ENCODE measurements at regions not wholly inside any gene's neighbourhood (a gene's known extent, or its start where the extent isn't known, plus 50 kb on each side); places are given as distances from the start of the nearest gene placed in this dataset.
"Not testable (repeated sequence)": the region's sequence is repeated elsewhere in the genome, so short reads cannot be mapped to it uniquely, and the experiment has no call there.

GRCh38 chr7:10649120-10649519, 324.6 kb upstream of the PHF14 start:
- not testable (repeated sequence) for H3K4me3 ChIP-seq (ENCODE audit: low read depth, low read length); H3K27ac ChIP-seq (ENCODE audit: low read depth, low read length); H3K36me3 ChIP-seq (ENCODE audit: control insufficient read depth, insufficient read depth, low read length); H3K4me1 ChIP-seq (ENCODE audit: control insufficient read depth, insufficient read depth, low read length); H3K9me3 ChIP-seq (ENCODE audit: control insufficient read depth, insufficient read depth, low read length); H3K27me3 ChIP-seq (ENCODE audit: control insufficient read depth, insufficient read depth, low read length); DNase-seq (ENCODE audit: low read depth in 4 of 6, low spot score in 6 of 6)
- 80% methylated on average over 6 of the region's 7 CpGs for WGBS (ENCODE audit: insufficient coverage)

GRCh38 chr7:10655031-10655430, 318.6 kb upstream of the PHF14 start:
- WGBS (ENCODE audit: insufficient coverage) = no CpG with 5 or more reads among the region's 1 CpG
- Histone ChIP-seq H3K9me3 (ENCODE audit: control insufficient read depth, insufficient read depth, low read length) (no peaks in the 10 kb centered on the region), H3K4me3 (ENCODE audit: low read depth, low read length) (no peak overlapping the region), H3K4me1 (ENCODE audit: control insufficient read depth, insufficient read depth, low read length) (no peaks in the 10 kb centered on the region), H3K36me3 (ENCODE audit: control insufficient read depth, insufficient read depth, low read length) (no peaks in the 10 kb centered on the region), H3K27me3 (ENCODE audit: control insufficient read depth, insufficient read depth, low read length) (no peaks in the 10 kb centered on the region), H3K27ac (ENCODE audit: low read depth, low read length) (no peak overlapping the region)
- no peak for DNase-seq (ENCODE audit: low read depth in 4 of 6, low spot score in 6 of 6)

DNA sequence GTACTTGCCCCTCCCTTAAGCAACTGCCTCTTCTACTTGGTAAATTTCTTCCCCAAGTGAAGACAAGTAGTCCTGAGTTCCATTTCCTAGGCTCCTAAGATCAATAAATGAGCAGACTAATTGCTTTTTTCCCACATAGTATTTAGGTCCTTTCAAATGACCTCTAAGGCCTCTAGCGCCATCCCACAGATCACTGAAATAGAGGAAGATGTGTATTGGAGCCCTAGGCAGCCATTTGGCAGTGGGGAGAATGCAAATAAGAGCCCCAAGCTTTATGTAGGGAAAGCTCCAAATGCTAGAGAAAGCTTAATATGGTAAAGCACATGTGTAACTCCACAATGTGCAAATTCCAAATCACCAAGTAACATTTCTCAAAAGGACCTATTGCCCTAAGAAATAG, 316.5 kb upstream of the PHF14 start:
- Histone ChIP-seq H3K36me3 (ENCODE audit: control insufficient read depth, insufficient read depth, low read length) (no peaks in the 10 kb centered on the region), H3K27ac (ENCODE audit: low read depth, low read length) (no peak overlapping the region), H3K4me1 (ENCODE audit: control insufficient read depth, insufficient read depth, low read length) (no peaks in the 10 kb centered on the region), H3K4me3 (ENCODE audit: low read depth, low read length) (no peak overlapping the region), H3K9me3 (ENCODE audit: control insufficient read depth, insufficient read depth, low read length) (no peaks in the 10 kb centered on the region), H3K27me3 (ENCODE audit: control insufficient read depth, insufficient read depth, low read length) (no peaks in the 10 kb centered on the region)
- no peak for DNase-seq (ENCODE audit: low read depth in 4 of 6, low spot score in 6 of 6)
- WGBS (ENCODE audit: insufficient coverage) = no CpG with 5 or more reads among the region's 1 CpG

GRCh38 chr7:10657837-10658236, 315.8 kb upstream of the PHF14 start:
- H3K27me3 ChIP-seq (ENCODE audit: control insufficient read depth, insufficient read depth, low read length) = no peaks in the 10 kb centered on the region
- H3K36me3 ChIP-seq (ENCODE audit: control insufficient read depth, insufficient read depth, low read length) = no peaks in the 10 kb centered on the region
- H3K27ac ChIP-seq (ENCODE audit: low read depth, low read length) = no peak overlapping the region
- H3K4me1 ChIP-seq (ENCODE audit: control insufficient read depth, insufficient read depth, low read length) = no peaks in the 10 kb centered on the region
- no peak for DNase-seq (ENCODE audit: low read depth in 4 of 6, low spot score in 6 of 6)
- H3K9me3 ChIP-seq (ENCODE audit: control insufficient read depth, insufficient read depth, low read length) = no peaks in the 10 kb centered on the region
- no peak overlapping the region for H3K4me3 ChIP-seq (ENCODE audit: low read depth, low read length)

DNA sequence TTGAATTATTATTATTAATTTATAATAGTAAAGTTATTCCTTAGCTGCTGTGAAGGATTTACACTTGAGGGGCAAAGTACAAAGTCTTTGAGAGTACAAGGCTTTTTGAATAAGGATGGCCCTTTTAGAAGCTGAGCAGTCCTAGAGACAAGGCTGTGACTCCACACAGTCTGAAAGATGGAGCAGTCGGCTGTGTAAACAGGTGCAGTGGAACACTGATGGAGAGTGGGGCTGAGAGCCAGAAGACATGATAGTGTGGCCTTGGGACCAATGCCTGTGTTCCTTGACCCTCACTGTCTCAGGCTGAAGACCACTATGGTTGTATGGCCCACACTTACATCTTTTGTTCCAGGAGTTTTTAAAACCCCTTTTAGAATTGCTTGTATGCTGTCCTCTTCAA, 311.2 kb upstream of the PHF14 start:
- no peak overlapping the region for H3K27ac ChIP-seq (ENCODE audit: low read depth, low read length)
- no peaks in the 10 kb centered on the region for H3K36me3 ChIP-seq (ENCODE audit: control insufficient read depth, insufficient read depth, low read length)
- H3K4me3 ChIP-seq (ENCODE audit: low read depth, low read length) = no peak overlapping the region
- DNase-seq (ENCODE audit: low read depth in 4 of 6, low spot score in 6 of 6) = no peak
- 75% methylated on average over 1 of the region's 1 CpG for WGBS (ENCODE audit: insufficient coverage)
- no peaks in the 10 kb centered on the region for H3K27me3 ChIP-seq (ENCODE audit: control insufficient read depth, insufficient read depth, low read length)
- no peaks in the 10 kb centered on the region for H3K4me1 ChIP-seq (ENCODE audit: control insufficient read depth, insufficient read depth, low read length)
- H3K9me3 ChIP-seq (ENCODE audit: control insufficient read depth, insufficient read depth, low read length) = no peaks in the 10 kb centered on the region

GRCh38 chr7:10662982-10663884, 310.4 kb upstream of the PHF14 start:
- no peaks in the 10 kb centered on the region for H3K9me3 ChIP-seq (ENCODE audit: control insufficient read depth, insufficient read depth, low read length)
- no peaks in the 10 kb centered on the region for H3K27me3 ChIP-seq (ENCODE audit: control insufficient read depth, insufficient read depth, low read length)
- no peak for DNase-seq (ENCODE audit: low read depth in 4 of 6, low spot score in 6 of 6)
- no peaks in the 10 kb centered on the region for H3K4me1 ChIP-seq (ENCODE audit: control insufficient read depth, insufficient read depth, low read length)
- H3K4me3 ChIP-seq (ENCODE audit: low read depth, low read length) = no peak overlapping the region
- no peak overlapping the region for H3K27ac ChIP-seq (ENCODE audit: low read depth, low read length)
- WGBS (ENCODE audit: insufficient coverage) = no CpG with 5 or more reads among the region's 5 CpGs
- H3K36me3 ChIP-seq (ENCODE audit: control insufficient read depth, insufficient read depth, low read length) = no peaks in the 10 kb centered on the region

DNA sequence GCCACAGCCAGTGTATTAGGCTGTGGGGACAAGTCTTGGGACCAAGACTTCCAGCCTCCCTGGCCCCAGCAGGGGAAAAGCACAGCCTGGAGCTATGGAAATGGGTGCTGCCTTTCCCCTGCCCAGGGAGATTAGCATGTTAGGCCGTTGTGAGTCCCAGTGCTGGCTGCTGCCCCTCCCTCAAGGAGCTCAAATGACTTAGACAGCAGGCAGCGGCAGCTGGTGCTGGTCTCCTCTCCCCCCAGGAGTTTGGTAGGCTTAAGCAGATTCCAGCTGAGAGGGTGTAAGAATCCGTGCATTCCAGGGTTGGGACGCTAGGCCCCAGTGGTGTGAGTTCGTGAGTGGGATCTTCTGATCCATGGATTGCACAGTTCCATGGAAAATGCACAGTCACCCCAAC, 301.5 kb upstream of the PHF14 start:
- DNase-seq (ENCODE audit: low read depth in 4 of 6, low spot score in 6 of 6) = no peak
- Histone ChIP-seq H3K27ac (ENCODE audit: low read depth, low read length) (no peak overlapping the region), H3K4me1 (ENCODE audit: control insufficient read depth, insufficient read depth, low read length) (no peaks in the 10 kb centered on the region), H3K9me3 (ENCODE audit: control insufficient read depth, insufficient read depth, low read length) (peaks cover 1% of the 10 kb centered on the region), H3K36me3 (ENCODE audit: control insufficient read depth, insufficient read depth, low read length) (no peaks in the 10 kb centered on the region), H3K4me3 (ENCODE audit: low read depth, low read length) (no peak overlapping the region), H3K27me3 (ENCODE audit: control insufficient read depth, insufficient read depth, low read length) (no peaks in the 10 kb centered on the region)
- WGBS (ENCODE audit: insufficient coverage) = 92% methylated on average over 4 of the region's 5 CpGs

DNA sequence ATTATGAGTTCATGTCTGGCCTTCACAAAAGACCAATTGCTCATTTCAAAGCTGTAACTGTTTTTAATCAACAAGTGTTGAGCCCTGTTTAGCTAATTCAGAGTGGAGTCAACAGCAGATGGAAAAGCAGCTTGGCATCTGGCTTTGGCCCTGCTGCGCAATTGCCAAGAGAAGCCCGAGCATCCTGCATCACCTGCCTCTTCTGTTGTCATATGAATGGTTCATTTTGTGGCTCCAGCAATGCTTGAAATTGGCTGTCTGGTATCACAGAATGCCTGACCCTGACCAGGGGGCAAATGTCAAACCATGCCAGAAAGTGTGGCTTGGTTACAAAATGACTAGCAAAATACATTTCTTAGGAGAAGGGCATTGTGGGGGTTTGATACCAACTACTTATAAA, 296.5 kb upstream of the PHF14 start:
- peak in 1 of 6 donors; percentile 19 for DNase-seq (ENCODE audit: low read depth in 4 of 6, low spot score in 6 of 6)
- H3K27ac ChIP-seq (ENCODE audit: low read depth, low read length) = no peak overlapping the region
- 46% methylated on average over 2 of the region's 2 CpGs for WGBS (ENCODE audit: insufficient coverage)
- no peak overlapping the region for H3K4me3 ChIP-seq (ENCODE audit: low read depth, low read length)
- H3K27me3 ChIP-seq (ENCODE audit: control insufficient read depth, insufficient read depth, low read length) = no peaks in the 10 kb centered on the region
- no peaks in the 10 kb centered on the region for H3K36me3 ChIP-seq (ENCODE audit: control insufficient read depth, insufficient read depth, low read length)
- H3K9me3 ChIP-seq (ENCODE audit: control insufficient read depth, insufficient read depth, low read length) = no peaks in the 10 kb centered on the region
- no peaks in the 10 kb centered on the region for H3K4me1 ChIP-seq (ENCODE audit: control insufficient read depth, insufficient read depth, low read length)

- Histone ChIP-seq H3K27ac (ENCODE audit: low read depth, low read length) (no peak overlapping the region), H3K36me3 (ENCODE audit: control insufficient read depth, insufficient read depth, low read length) (no peaks in the 10 kb centered on the region), H3K9me3 (ENCODE audit: control insufficient read depth, insufficient read depth, low read length) (no peaks in the 10 kb centered on the region), H3K27me3 (ENCODE audit: control insufficient read depth, insufficient read depth, low read length) (no peaks in the 10 kb centered on the region), H3K4me1 (ENCODE audit: control insufficient read depth, insufficient read depth, low read length) (no peaks in the 10 kb centered on the region), H3K4me3 (ENCODE audit: low read depth, low read length) (no peak overlapping the region)
- WGBS (ENCODE audit: insufficient coverage) = 92% methylated on average over 1 of the region's 1 CpG
- no peak for DNase-seq (ENCODE audit: low read depth in 4 of 6, low spot score in 6 of 6)
Measured at GRCh38 chr7:10677668-10678232, 295.9 kb upstream of the PHF14 start.

DNA sequence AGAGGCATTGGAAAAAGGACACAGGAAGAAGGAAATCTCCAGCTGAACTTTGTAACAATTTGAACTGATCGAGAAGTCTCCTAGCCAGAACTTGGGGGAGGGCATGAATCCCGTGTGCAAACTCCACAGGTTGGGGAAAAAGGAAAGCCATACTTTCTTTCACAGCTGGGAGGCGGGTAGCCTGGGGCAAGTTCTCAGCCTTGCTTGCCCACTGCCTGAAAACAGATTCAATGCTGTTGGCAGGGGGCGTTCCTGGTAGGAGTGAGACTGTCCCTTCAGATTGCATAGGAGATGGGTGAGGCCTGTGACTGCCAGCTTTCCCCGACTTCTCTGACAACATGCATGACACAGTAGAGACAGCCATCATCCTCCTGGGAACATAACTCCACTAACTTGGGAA, 289.1 kb upstream of the PHF14 start:
- no peaks in the 10 kb centered on the region for H3K4me1 ChIP-seq (ENCODE audit: control insufficient read depth, insufficient read depth, low read length)
- H3K36me3 ChIP-seq (ENCODE audit: control insufficient read depth, insufficient read depth, low read length) = no peaks in the 10 kb centered on the region
- H3K4me3 ChIP-seq (ENCODE audit: low read depth, low read length) = no peak overlapping the region
- WGBS (ENCODE audit: insufficient coverage) = 86% methylated on average over 5 of the region's 5 CpGs
- DNase-seq (ENCODE audit: low read depth in 4 of 6, low spot score in 6 of 6) = no peak
- H3K27ac ChIP-seq (ENCODE audit: low read depth, low read length) = no peak overlapping the region
- no peaks in the 10 kb centered on the region for H3K27me3 ChIP-seq (ENCODE audit: control insufficient read depth, insufficient read depth, low read length)
- H3K9me3 ChIP-seq (ENCODE audit: control insufficient read depth, insufficient read depth, low read length) = peaks cover 1% of the 10 kb centered on the region
